Tibial nerve (tissue), 4 donors: ENCODE measurements at regions not wholly inside any gene's neighbourhood (a gene's known extent, or its start where the extent isn't known, plus 50 kb on each side); places are given as distances from the start of the nearest gene placed in this dataset.

Source experiments
- EP300 ChIP-seq, 2 donors: sonication (generic); formaldehyde crosslinking; IDR thresholded peaks; one replicate each; pipeline ENCODE4 v1.6.1; 2017; ENCODE audit warnings: antibody characterized with exemption in 2 of 2, mild to moderate bottlenecking in 1 of 2
- POLR2A ChIP-seq, 2 donors: fragments of 450-650 bp; IDR thresholded peaks; one replicate each; pipeline ENCODE4 v1.6.1; 2017; ENCODE audit warnings: antibody characterized with exemption in 2 of 2, mild to moderate bottlenecking in 2 of 2, moderate library complexity in 2 of 2
- TF ChIP-seq, protein P1 (sequence below), 5 experiments: fragments of 200-600 bp in 3 of 5; fragments of 450-650 bp in 2 of 5; sonication (generic) in 3 of 5; IDR thresholded peaks; one replicate each; pipeline ENCODE4 v1.5.1; 2016 to 2019; ENCODE audit warnings: antibody characterized with exemption in 5 of 5, mild to moderate bottlenecking in 3 of 5, moderate library complexity in 2 of 5

DNA sequence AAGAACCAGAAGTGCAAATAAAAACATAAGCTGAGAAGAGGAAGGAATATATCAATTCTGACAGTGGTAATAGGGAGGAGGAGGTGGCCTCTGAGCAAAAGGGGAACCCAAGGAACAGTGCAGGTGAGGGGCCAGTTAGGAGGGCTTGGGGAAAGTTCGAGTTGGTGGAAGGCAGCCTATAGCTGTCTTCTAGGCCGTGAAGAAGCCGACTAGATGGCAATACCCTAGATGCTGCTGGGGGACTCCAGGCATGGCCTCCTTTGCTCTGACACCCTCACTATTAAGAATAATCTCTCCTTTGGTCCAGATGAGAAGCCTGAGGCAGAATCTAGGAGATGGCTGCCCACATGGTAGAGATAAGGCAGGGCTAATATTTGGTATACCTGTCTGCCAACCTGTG lies 351.1 kb upstream of the PLXNA2 start:
- TF ChIP-seq POLR2A (IDR thresholded peaks at IDR 0.05) = no peak
- TF ChIP-seq, protein P1, sequence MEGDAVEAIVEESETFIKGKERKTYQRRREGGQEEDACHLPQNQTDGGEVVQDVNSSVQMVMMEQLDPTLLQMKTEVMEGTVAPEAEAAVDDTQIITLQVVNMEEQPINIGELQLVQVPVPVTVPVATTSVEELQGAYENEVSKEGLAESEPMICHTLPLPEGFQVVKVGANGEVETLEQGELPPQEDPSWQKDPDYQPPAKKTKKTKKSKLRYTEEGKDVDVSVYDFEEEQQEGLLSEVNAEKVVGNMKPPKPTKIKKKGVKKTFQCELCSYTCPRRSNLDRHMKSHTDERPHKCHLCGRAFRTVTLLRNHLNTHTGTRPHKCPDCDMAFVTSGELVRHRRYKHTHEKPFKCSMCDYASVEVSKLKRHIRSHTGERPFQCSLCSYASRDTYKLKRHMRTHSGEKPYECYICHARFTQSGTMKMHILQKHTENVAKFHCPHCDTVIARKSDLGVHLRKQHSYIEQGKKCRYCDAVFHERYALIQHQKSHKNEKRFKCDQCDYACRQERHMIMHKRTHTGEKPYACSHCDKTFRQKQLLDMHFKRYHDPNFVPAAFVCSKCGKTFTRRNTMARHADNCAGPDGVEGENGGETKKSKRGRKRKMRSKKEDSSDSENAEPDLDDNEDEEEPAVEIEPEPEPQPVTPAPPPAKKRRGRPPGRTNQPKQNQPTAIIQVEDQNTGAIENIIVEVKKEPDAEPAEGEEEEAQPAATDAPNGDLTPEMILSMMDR (IDR thresholded peaks at IDR 0.05) = no peak
- TF ChIP-seq EP300 (IDR thresholded peaks at IDR 0.05) = no peak
